IPS-18a (cell line): ENCODE measurements at regions not wholly inside any gene's neighbourhood (a gene's known extent, or its start where the extent isn't known, plus 50 kb on each side); places are given as distances from the start of the nearest gene placed in this dataset.

ENCODE experiments used
- H3K27ac ChIP-seq: one replicate; pipeline ENCODE4 v1.5.1; 2013; ENCODE audit warnings: low read length
- H3K27me3 ChIP-seq: one replicate; pipeline ENCODE4 v1.6.1; 2013; ENCODE audit warnings: mild to moderate bottlenecking, low read length; ENCODE audit not compliant: control insufficient read depth, insufficient read depth
- H3K36me3 ChIP-seq: one replicate; pipeline ENCODE4 v1.6.1; 2013; ENCODE audit warnings: low read depth, low read length; ENCODE audit not compliant: control insufficient read depth
- H3K4me1 ChIP-seq: one replicate; pipeline ENCODE4 v1.6.1; 2013; ENCODE audit warnings: low read depth, low read length; ENCODE audit not compliant: control insufficient read depth
- H3K4me3 ChIP-seq: one replicate; pipeline ENCODE4 v1.5.1; 2013; ENCODE audit warnings: low read length
- H3K9ac ChIP-seq: one replicate; pipeline ENCODE4 v1.6.1; 2013; ENCODE audit warnings: mild to moderate bottlenecking, low read length, moderate library complexity
- H3K9me3 ChIP-seq: one replicate; pipeline ENCODE4 v1.6.1; 2013; ENCODE audit warnings: low read depth, low read length; ENCODE audit not compliant: control insufficient read depth

DNA sequence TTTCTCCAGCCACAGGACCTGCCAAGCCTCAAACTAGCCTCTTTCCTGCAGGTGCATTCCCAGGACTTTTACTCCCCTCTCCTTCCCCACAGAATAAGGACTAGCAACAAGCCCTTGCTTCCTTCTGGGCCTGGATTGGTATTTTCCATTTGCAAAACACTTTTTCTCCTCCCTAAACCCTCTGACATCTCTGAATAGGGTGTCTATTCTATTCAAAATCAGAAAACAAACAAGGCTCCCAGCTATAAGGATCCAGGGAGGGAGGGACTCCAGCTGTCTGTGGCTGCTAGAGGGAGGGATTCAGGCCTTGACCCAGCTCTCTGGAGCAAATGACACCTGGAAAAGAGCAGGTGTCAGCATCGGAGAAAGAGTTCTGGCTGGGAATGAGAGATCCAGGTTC, 168.5 kb upstream of the BDNF start:
- H3K9me3 ChIP-seq: no peaks in the 10 kb centered on the region
- H3K27me3 ChIP-seq: no peaks in the 10 kb centered on the region
- no peak overlapping the region for H3K4me3 ChIP-seq
- H3K9ac ChIP-seq: no peak overlapping the region
- H3K4me1 ChIP-seq: peaks cover 4% of the 10 kb centered on the region
- no peak overlapping the region for H3K27ac ChIP-seq
- H3K36me3 ChIP-seq: no peaks in the 10 kb centered on the region

DNA sequence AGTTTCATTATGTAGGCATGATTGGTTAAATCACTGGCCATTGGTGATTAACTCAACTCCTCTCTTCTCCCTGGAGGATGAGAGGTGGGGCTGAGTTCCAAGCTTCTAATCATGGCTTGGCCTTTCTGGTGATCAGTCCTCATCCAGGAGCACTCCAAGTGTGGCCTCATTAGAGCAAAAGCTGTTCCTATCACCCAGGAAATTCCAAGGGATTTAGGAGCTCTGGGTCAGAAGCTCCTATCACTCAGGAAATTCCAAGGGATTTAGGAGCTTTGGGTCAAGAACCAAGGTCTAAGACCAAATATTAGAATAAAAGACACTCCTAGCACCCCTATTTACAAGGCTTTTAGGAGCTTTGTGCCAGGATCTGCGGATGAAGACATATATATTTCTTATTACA, 168.0 kb upstream of the BDNF start:
- Histone ChIP-seq H3K9me3 (no peaks in the 10 kb centered on the region), H3K4me1 (peaks cover 5% of the 10 kb centered on the region), H3K36me3 (no peaks in the 10 kb centered on the region), H3K27ac (no peak overlapping the region), H3K4me3 (no peak overlapping the region), H3K9ac (no peak overlapping the region), H3K27me3 (no peaks in the 10 kb centered on the region)

DNA sequence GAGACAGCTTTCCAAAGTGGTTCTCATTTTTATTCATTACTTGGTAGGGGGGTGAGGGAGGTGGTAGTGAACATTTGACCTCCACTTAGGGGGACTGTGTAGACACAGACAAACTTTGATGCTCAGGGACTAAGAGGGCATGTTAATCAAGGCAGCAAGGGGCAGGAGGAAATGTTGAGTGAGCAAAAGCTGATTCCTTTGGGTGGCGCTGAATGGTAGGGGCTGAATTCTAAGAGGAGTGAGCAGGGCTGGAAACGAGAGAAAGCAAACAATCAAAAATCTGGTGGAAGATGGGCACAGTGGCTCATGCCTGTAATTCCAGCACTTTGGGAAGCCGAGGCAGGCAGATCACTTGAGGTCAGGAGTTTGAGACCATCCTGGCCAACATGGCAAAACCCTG, 164.8 kb upstream of the BDNF start:
- Histone ChIP-seq H3K9me3 (no peaks in the 10 kb centered on the region), H3K27me3 (no peaks in the 10 kb centered on the region), H3K4me3 (no peak overlapping the region), H3K27ac (no peak overlapping the region), H3K9ac (no peak overlapping the region), H3K4me1 (peaks cover 5% of the 10 kb centered on the region), H3K36me3 (no peaks in the 10 kb centered on the region)

DNA sequence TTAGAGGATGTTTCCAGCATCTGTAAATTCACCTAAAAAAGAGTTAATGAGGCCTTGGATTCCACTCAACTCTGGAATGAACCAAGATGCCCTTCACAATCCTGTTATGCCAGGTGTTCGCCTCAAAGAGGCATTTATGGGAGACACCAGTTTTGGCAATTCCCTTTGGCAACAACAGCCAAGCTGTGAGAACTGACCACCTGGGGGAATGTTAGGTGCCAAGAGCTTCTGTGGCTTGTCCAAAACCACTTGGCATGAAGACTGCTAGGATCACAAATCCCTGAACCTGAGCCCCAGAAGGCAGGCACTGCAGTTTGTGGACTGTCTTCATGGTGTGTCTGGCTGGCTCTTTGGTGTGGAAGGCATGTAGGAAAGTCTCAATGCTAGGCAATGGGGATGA, 164.4 kb upstream of the BDNF start:
- H3K36me3 ChIP-seq: no peaks in the 10 kb centered on the region
- no peaks in the 10 kb centered on the region for H3K27me3 ChIP-seq
- H3K9me3 ChIP-seq: no peaks in the 10 kb centered on the region
- peaks cover 5% of the 10 kb centered on the region for H3K4me1 ChIP-seq
- H3K4me3 ChIP-seq: no peak overlapping the region
- H3K27ac ChIP-seq: no peak overlapping the region
- no peak overlapping the region for H3K9ac ChIP-seq

DNA sequence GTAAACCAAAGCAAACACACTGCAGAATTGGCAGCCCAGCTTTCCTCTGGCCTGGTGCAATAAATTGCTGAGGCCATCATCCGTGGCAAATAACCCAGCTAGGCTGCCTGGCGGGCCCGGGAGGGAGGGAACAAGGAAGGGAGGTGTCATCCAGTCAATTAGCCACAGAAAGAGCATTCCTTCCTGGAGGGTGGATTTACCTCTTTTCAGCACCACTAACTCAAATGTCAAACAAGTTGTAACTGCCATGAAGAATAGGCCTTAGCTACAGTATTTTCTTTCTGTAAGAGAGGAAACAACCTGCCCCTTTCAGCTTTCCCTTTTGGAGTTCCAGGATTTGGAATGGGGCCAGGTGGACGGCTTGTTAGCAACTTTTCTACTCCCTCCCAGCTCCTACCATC, 163.8 kb upstream of the BDNF start:
- Histone ChIP-seq H3K27me3 (no peaks in the 10 kb centered on the region), H3K27ac (no peak overlapping the region)

DNA sequence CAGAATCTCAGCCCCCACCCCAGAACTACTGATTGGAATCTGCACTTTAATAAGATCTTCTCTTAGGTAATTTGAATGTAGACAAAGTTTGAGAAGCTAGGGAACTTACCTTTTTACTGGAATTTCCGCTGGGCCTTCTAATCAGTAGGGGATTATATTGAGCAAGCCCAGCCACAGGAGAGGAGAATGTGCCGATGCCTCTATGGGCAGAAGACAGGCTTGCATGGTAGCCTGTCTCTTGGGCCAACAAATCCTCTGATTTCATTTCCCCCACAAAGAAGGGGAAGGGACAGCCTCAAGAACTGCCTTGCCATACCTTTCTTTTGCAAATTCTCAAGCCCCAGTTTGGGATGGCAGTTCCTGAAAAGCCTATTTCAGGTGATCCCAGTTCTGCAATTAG, 163.4 kb upstream of the BDNF start:
- Histone ChIP-seq H3K27me3 (no peaks in the 10 kb centered on the region), H3K9ac (no peak overlapping the region), H3K4me3 (no peak overlapping the region), H3K9me3 (no peaks in the 10 kb centered on the region), H3K27ac (no peak overlapping the region), H3K4me1 (peaks cover 5% of the 10 kb centered on the region), H3K36me3 (no peaks in the 10 kb centered on the region)

More for the DNA sequence above, 163.8 kb upstream of the BDNF start:
- H3K4me1 ChIP-seq: peaks cover 5% of the 10 kb centered on the region
- H3K4me3 ChIP-seq: no peak overlapping the region
- no peaks in the 10 kb centered on the region for H3K9me3 ChIP-seq
- H3K36me3 ChIP-seq: no peaks in the 10 kb centered on the region
- no peak overlapping the region for H3K9ac ChIP-seq

DNA sequence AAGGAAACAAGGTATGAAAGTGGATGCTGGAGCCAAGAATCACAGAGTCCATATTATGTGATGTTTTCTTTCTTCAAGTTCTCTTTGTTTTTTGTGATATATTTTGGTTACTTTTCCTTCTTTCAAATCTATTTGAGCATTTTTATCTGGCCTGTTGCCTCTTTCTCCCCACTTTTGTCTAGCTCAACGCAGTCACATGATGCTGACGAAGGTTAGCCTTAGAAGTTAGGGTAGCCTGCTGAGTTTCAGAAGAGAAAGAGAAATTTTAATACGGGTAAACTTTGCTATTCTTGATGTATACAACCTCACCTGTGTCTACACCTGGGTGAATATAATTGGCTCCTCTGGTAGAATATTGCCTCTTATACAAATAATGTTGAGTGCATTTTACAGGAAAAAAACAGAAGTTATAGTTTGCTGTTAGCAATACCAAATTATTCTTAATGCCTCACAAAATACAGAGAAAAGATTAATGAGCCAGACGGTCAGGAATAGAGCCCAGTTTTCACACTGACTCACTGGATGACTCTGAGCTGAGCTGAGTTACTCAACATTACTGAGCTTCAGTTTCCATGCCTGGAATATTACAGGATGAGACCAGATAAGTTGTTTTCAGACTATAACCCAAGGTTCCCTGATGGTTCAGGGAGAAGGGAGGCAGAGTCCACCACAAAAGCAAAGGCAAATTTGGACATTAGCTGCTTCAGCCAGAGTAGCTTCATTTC, 161.6 kb upstream of the BDNF start:
- Histone ChIP-seq H3K36me3 (no peaks in the 10 kb centered on the region), H3K4me1 (peaks cover 5% of the 10 kb centered on the region), H3K4me3 (no peak overlapping the region), H3K9me3 (no peaks in the 10 kb centered on the region), H3K9ac (no peak overlapping the region), H3K27me3 (no peaks in the 10 kb centered on the region), H3K27ac (no peak overlapping the region)

DNA sequence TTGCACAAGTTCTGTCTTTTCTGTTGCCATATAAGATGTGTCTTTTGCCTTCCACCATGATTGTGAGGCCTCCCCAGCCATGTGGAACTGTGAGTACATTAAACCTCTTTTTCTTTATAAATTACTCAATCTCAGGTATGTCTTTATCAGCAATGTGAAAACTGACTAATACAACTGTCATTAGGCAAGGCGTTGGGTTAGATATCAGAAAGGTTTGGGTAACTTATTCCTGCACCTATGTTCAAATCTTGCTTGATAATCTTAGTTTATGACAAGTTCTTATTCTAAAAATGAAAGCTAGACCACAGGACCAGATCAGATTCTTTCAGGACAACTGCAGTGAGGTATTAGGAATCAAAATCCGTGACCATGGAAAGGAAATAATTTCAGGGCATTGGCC, 160.6 kb upstream of the BDNF start:
- H3K36me3 ChIP-seq: no peaks in the 10 kb centered on the region
- no peak overlapping the region for H3K4me3 ChIP-seq
- H3K27me3 ChIP-seq: no peaks in the 10 kb centered on the region
- H3K9me3 ChIP-seq: no peaks in the 10 kb centered on the region
- peaks cover 5% of the 10 kb centered on the region for H3K4me1 ChIP-seq
- H3K27ac ChIP-seq: no peak overlapping the region
- no peak overlapping the region for H3K9ac ChIP-seq

DNA sequence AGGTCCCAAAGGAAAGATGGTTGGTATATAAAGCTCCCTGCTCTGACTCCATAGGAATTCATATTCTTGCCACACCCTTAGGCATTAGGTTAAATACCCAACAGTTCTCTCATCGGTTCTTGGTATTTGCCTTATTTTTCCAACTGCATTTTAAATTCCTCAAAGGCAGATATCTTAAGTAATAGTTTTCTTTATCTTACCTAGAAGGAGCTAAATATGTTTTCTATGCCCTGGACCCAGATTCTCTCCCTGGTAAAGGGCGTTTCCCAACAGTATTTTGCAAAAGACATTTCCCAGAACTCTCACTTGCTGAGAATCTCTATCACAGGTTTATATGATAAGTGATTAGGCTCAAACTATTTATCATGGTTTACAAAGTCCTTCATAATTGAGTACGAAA, 158.6 kb upstream of the BDNF start:
- Histone ChIP-seq H3K36me3 (no peaks in the 10 kb centered on the region), H3K9ac (no peak overlapping the region), H3K27me3 (no peaks in the 10 kb centered on the region), H3K27ac (no peak overlapping the region), H3K9me3 (no peaks in the 10 kb centered on the region), H3K4me1 (peaks cover 2% of the 10 kb centered on the region), H3K4me3 (no peak overlapping the region)

DNA sequence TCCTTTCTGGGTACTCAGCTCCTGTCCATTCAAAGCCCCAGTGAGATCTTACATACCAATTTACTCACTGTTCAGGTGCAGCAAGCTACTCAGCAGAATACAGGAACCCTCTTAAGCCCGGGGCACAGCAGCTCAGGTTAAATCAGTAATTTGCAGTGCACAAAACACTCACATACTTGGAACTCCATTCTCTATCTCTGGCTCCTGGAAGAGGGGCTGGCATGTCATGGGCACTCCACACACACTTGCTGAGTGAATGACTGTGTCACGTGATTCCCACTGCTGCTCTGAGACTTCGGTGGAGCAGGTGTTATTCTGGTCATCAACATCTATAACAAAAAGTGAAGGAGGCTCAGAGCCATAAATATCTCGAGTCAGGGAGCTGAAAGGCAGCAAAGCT, 157.3 kb upstream of the BDNF start:
- H3K9me3 ChIP-seq: no peaks in the 10 kb centered on the region
- H3K27me3 ChIP-seq: no peaks in the 10 kb centered on the region
- no peaks in the 10 kb centered on the region for H3K36me3 ChIP-seq

DNA sequence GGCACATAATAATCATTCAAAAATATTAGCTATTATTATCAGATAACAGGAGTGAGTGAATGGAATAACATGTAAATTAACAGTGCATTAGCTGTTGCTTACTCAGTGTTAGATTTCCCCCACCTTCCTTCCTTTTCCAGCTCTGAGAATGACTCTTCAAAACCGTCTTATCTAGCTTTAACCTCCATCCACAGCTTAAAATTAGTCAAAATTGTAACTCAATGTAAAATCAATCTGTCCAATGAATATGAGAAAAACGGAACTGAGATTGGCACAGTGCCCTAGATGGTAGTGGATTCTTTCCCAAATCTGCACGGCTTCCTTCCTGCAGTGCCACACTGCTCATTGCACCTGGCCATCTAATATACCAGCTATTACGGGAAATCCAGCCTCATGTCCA, 156.8 kb upstream of the BDNF start:
- Histone ChIP-seq H3K36me3 (no peaks in the 10 kb centered on the region), H3K27me3 (no peaks in the 10 kb centered on the region), H3K27ac (no peak overlapping the region), H3K4me3 (no peak overlapping the region), H3K9me3 (no peaks in the 10 kb centered on the region), H3K9ac (no peak overlapping the region), H3K4me1 (no peaks in the 10 kb centered on the region)

More for the DNA sequence above, 157.3 kb upstream of the BDNF start:
- Histone ChIP-seq H3K27ac (no peak overlapping the region), H3K4me3 (no peak overlapping the region), H3K9ac (no peak overlapping the region), H3K4me1 (no peaks in the 10 kb centered on the region)

DNA sequence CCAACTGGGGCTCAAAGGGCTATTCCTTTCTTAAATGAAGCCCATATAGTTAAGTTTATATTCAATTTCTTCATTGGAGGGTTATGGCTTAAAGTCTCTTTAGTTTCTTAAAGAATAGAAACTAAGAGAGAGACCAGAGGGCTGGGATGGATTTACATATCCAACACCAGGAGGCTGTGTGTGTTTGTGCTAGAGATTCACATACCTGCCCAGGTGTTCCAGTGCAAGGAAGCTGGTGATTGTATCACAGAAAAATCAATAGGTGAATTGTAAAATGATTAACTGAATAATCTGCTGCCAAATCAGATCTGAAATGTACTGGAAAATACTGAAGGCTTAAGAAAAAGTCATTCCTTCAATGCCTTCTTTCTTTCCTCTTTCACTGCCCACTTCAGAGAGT, 148.2 kb upstream of the BDNF start:
- Histone ChIP-seq H3K27ac (no peak overlapping the region), H3K36me3 (no peaks in the 10 kb centered on the region), H3K27me3 (no peaks in the 10 kb centered on the region), H3K4me1 (no peaks in the 10 kb centered on the region), H3K4me3 (no peak overlapping the region), H3K9ac (no peak overlapping the region), H3K9me3 (no peaks in the 10 kb centered on the region)
